ENCODE measurements at regions not wholly inside any gene's neighbourhood (a gene's known extent, or its start where the extent isn't known, plus 50 kb on each side); places are given as distances from the start of the nearest gene placed in this dataset.
"Not testable (repeated sequence)": the region's sequence is repeated elsewhere in the genome, so short reads cannot be mapped to it uniquely, and the experiment has no call there.

DNA sequence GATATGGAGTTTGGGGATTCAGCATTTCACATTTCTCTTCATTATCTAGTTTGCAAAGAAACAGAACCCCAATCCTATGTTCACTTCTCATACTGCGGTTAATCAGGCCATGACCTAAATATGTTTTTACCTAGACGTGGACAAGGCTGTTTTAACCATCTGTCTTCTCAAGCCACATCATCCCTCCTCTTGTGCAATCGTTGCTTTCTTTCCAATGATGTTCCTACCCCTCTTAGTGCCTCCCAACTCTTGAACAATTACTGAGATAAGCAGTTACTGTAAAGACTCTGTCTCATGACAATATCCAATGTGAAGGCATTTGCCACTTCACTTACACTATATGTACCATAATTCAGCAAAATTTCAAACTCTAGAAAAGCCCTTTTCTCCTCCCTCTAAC, 406.2 kb downstream of the LIG4 start:
- no peak for DNase-seq

DNA sequence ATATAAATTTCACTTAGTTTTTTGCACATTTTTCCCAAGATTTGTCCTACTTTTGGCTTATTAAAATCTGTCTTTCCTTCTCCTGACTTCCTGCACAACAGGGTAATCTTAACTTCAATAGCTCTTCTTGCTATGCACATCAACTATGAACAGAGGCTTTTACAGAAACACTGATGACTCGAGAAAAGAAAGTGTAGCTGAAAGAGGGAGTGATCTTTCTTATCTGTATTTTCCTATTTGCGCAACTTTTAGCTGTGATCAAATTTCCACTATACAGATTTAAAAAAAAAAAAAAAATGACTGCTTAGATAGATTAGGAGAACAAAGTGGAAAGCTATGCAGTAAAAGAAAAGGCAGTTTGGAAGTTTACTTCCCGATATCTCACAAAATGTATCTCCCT, 406.9 kb downstream of the LIG4 start:
- DNase-seq: no peak

DNA sequence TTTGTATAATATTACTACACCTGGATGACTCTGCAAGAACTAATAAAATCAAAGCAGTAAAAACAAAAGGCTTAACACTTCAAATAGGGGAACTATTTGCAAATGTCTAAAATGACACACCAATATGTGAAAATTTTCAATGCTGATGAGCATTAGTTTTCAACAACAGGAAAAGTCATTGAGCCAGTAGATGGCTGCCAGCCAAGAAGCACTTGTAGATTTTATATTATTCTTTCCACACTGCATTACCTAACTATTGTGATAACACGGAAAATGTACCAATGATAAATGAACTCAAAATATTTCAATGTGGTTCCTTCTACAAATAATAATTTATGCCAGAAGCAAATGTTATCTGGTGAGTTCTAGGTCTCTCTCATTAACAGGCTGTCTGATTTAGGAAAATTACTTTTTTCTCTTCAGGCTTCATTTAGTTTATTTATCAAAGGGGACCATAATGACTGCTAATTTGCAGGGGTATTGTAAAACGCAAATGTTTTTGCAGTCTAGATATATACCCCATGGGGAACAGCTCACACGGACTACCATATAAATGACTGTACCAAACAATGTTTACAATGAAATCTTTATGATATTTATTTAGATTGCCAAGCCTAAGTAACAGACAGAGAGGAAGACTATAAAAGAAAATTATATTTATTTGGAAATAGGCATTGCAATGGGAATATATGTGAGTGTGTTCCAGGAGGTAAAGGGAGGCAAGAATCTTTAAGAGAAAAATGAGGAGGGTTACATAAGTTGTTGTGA, 407.8 kb downstream of the LIG4 start:
- no peak for DNase-seq

DNA sequence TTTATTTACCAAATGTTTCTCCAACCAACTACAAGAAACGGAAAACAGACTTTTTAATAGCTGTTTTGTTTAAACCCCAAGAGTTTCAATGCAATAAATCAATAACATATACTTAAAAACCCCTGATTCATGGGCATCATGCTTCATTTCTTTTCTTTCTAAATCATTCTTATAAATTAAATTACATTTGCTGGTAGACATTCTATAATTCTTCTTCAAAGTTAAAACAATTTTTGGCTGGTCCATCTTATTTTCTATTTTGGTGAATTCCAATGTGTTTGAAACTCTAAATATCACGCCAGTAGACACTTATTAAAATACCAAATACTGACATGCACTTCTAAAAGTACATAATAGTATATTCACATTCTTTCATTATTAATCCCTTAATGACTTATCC, 408.6 kb downstream of the LIG4 start:
- no peak for DNase-seq

DNA sequence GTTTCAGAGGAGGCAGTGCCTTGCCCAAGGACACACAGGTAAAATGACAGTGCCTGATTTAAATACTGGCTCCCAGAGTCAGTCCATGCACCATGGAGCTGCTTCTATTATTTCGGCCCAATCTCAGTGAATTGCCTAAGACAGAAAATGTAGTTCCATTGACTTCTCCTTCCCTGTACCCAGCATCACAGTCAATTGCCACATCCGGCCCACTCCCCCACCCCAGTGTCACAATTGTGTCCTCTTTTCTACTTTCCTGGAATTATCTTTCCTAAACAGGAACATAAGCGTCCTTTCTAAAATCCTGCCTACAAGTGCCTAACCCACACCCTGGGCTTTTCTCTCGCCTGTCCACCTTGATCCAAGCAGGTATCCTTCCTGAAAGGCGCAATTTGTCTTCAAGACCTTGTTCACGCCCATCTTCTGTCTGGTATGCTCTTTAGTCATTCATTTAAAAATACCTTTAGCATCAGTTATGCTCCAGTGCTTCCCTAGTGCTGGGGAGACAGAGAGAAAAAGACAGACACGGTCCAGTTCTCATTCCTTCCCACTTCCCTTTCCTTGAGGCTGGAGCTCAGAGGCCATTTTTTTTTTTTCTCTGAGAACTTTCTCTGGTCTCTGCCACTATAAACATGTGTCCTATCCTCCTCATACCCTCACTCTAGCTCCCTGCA, 411.4 kb downstream of the LIG4 start:
- DNase-seq: no peak

DNA sequence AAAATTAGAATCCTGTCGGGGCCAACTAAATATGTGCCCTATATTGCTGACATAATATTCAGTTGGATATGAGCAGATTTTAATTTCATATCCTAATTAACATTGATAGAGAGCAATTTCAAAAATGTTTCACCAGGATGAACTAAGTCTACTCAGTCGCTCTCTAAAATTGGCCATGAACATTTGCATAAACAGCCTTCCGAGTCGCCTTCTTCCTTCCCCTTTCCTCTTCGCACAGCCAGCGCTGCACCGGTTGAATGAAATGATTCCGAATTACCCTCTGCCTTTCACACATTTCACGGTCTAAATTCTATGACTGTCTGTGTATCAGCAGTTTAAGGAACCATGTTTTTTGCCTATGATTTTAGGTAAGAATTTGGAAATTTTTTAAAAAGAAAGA, 413.7 kb downstream of the LIG4 start:
- DNase-seq: no peak

DNA sequence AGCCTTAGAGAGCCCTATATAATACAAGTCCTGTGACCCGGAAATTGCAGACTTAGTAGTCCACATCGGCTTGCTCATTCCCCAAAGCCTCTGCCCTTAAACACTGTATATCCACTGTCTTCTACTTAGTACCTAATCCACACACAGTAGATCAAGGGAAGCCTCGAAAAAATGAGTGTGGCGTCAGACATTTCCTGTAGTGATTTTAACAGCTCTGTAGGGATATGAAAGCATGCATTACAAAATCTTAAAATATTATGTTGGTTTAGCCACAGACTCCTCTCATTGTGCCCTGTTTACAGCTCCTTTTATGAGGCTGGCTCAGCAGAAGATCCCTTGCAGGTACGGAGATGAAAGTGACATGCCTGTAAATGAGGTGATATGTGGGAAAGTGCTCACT, 416.3 kb downstream of the LIG4 start:
- no peak for DNase-seq

DNA sequence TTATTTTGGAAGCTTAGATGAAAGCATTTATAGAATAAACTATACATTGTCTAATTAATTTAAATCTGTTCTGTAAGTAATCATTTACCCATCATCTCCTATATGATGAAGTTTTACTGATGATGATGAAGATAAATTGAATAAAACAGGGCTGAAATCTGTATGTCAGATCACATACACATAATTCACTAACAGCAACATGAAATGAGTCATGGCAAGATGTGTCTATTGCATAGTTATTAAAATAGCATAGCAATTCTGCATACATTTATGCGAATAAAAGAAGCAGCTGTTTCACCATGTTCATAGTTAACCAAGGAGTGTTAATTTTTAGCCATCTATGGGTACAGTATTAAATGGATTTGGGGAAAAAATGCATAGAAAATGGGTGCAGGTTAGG, 424.9 kb downstream of the LIG4 start:
- DNase-seq: no peak

DNA sequence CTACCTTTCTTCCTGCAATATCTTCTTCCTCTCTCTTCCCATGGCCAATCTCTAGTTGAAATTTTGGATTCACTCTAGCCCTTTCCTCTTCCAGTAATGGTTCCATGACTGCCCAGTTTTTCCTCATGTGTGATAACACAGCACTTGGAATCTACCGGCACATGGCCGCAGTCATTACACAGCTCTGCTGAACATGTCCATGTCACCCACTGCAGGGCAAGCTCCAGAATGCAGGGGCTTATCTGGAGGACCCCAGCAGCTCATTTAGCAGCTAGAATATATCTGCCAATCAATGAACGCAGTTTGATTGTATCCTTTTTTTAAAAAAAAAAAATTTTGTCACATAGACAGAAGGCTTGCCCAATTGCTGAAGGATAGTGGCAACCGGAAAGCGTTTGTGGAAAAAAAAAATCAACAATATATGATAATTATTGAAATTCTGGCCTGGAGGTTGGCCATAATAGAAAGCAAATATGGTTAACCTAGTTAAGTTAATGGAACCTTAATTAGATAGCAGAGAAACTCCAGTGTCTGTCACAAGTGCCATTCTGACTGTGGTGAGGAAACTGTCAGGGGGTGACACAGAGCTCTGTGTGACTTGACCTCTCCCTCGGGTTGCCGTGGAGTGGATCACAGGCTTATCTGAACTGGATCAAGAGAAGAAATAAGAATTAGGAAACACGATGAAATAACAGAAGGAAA, 426.7 kb downstream of the LIG4 start:
- no peak for DNase-seq

DNA sequence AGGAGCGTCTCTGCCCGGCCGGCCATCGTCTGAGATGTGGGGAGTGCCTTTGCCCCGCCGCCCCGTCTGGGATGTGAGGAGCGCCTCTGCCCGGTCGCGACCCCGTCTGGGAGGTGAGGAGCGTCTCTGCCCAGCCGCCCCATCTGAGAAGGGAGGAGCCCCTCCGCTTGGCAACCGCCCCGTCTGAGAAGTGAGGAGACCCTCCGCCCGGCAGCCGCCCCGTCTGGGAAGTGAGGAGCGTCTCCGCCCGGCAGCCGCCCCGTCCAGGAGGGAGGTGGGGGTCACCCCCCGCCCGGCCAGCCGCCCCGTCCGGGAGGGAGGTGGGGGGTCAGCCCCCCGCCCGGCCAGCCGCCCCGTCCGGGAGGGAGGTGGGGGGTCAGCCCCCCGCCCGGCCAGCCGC, 432.7 kb downstream of the LIG4 start:
- not testable (repeated sequence) for DNase-seq

DNA sequence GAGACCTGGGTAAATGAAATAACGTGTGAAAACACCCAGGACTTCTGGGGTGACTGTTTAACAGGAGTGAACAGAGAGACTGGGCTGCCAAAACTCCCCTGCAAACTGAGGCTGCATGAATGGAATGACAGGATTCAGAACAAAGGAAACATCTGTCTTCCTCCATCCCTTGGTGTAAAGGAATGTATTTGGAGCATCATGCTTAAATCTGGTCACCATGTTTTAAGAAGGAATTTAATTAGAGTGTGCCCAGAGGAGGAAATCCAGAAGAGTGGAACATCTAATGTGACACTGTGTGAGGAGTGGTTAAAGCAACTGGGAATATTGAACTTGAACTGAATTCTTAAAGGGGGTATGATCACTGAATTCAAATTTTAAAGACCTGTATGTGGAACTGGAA, 437.2 kb downstream of the LIG4 start:
- DNase-seq: no peak

DNA sequence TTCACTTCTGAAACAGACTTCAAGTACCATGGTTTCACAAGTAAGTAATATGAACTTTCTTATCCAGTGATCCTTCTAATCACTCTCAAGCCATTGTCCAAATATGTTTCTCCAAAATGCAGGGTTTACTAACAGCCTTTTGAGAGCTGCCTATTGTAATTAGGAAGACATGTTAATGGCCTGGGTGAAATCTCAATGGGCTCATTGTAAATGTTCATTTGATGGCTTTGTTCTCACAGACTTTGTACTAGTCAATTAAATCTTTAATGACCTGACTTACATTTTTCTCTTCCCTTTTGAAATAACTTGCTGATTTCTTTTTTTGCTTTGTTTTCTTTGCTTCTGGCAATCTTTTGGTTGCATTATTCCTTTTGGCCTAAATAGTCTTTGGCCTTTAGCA, 444.8 kb downstream of the LIG4 start:
- DNase-seq: no peak

DNA sequence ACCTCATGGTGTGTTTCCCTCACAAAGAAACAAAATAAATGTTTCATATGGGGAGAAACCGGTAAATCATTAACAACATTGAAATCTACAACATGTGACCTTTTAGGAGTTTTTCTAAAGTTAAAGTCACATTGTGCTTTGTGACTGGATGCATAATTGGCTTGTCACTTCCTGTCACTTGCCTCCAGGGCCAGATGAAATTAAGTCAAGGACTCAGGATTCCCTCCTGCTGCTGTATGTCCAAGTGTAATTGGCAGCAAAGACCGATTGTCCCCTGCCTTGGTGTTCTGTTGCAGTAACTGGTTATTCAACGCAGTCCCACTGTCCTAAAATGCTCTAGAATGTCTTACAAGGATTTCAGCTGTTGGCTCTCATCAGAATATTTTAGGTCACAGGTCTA, 448.2 kb downstream of the LIG4 start:
- DNase-seq: no peak

DNA sequence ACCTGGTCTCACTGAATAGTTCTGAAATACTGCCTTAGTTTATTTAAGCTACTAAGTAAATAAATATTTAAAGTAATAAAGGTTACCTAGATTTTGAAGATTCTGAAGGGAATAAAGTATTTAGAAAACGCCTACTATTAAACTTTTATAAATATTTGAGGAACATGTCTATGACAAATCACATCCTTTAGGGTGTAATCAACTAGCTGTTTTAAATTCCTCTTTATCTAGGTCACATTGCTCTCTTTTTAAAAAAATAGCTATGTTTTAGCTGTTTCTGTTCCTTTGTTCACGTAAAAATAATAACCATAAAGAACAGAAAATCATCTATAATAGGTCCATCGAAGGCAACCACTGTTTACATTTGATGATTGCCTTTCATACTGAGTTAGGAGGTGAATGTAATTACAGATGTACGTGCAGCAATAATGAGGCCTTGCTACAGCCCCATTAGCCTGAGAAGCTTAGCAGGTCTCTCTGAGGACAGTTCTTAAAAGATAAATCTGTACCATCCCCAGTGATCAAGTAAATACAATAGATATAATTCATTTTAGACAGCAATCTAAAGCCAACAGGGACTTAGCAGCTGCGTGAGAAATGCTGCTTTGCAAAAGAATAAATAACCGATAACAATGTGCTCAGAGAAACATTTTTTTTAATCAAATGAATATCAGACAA, 449.5 kb downstream of the LIG4 start:
- no peak for DNase-seq

DNA sequence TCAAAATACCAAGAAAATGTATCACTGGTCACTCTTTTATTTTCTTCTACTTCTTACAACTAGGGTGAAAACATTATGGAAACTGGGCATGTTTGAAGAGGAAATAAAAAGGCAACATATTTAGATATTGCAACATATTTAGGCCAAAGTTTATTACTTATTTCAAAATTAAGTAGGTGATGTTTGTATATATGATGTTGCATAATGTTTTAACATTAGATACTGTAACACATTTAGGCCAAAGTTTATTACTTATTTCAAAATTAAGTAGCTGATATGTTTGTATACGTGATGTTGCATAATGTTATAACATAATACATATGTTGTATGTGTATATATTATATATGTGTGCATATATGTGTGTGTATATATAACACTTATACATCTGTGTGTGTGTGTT, 451.3 kb downstream of the LIG4 start:
- DNase-seq: no peak

DNA sequence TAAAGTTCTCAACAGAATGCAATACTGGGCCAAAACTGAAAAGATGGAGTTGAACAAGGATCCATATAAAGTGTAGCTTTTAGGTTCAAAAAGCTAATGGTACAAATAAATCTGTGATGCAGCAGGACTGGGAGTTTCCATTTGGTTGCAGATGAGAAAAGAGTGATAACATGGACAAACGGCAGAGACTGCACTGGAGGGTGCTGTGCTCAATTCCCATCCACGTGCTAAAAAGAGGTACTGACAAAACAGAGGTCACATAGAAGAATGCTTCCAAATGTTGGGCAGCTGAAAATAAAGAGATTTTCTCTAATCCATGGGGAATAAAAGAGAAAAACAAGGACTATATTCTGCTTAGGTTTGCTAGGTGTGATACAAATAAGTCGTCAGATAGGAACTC, 461.6 kb downstream of the LIG4 start:
- no peak for DNase-seq

DNA sequence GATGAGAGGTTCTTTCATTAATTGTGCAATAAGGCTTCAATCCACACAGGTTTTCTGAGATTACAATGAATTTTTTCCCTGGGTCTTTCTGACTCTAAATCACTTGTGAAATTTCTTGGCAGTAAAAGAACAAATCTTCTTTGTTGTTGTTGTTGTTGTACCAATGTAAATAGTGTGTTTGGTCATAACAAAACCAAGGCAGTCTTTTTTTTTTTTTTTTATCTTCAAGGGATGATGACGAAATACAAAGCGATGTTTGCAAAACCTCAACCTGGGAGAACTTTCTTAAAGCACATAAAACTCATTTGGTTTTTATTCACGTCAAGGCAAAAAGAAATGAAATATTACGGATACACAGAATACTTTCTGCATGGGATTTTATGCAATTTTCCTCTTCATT, 462.0 kb downstream of the LIG4 start:
- DNase-seq: no peak

DNA sequence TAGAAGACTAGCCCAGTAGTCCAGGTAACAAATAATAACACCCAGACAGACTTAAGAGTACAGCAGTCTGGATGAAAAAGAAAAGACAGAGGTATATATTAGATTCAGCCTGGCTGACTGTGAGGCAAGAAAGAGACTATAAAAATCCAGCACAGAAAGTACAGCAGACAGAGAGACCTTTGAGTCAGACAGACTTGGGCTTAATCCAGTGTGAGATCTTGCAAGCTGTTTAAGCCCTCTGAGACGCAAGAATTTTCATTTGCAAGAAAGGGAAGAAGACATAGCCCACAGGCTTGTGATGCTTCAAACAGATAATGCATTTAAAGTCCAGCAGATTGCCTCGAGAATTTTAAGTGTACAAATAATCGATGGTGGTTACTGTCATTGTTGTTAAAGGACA, 471.4 kb downstream of the LIG4 start:
- no peak for DNase-seq

DNA sequence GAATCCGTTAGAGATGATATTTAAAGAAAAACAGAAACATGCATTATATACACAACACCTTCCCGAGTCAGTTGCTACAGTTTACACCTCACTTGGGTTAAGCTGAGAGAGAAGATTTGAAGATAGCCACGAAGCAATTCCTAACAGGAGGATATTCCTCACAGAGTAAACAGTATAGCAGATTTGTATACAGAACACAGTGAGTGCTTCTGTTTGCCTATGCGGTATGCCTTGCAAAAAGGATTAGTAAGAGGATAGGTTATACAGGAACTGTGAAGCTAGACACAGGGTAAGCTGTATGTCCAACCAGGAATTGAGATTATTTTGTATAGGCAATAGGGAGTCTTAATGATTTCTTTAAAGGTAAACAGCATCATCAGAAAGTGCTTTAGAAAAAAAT, 471.8 kb downstream of the LIG4 start:
- DNase-seq: no peak

DNA sequence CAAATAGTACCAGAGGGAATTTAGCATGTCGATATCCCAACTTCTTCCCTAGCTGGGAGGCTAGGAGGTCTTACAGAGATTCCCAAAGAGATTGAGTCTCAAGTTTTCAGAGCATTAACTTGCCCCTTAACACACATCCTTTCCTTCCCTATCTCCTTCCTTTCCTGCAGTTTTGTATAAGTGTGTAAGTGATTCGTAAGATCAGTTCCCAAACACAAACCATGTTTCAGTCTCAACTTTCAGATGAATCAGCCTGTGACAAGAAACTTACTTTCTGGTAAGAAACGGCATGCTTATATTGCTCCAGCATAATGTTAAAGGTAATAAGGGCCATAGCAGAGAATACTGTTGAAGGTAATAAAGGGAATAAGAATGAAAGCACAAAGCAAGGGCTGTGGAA, 472.2 kb downstream of the LIG4 start:
- no peak for DNase-seq

DNA sequence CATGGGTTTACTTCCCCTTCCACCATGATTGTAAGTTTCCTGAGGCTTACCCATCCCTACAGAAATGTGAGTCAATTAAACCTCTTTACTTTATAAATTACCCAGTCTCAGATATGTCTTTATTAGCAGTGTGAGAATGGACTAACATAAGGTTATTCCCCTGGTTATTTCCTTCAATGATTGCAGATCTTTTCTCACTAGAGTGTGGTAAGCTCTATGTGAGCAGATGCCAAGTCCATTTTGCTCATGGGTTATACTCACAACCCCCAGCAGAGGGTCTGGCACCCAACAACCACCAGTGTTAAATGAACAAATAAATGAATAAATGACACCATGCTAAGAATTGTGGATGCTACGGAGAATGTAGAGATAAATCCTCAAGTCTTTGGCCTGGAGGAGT, 472.8 kb downstream of the LIG4 start:
- no peak for DNase-seq

DNA sequence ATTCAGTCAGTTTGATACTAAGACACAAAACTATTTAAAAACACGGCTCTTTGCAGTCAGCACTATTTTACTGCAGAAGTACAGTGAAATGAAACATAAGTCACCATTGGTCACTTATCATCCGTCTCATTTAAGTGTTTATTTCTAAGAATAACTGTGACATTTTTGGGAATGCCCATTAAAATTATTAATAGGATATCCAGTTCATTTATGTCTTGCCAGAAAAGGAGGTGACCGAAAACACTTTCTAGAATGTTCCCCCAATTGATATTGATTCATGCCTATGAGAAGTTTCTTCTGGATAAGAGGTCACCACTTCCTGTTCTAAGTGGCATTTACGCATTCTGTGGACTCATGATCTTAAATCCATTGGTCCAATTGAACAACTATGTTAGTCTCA, 477.3 kb downstream of the LIG4 start:
- no peak for DNase-seq

DNA sequence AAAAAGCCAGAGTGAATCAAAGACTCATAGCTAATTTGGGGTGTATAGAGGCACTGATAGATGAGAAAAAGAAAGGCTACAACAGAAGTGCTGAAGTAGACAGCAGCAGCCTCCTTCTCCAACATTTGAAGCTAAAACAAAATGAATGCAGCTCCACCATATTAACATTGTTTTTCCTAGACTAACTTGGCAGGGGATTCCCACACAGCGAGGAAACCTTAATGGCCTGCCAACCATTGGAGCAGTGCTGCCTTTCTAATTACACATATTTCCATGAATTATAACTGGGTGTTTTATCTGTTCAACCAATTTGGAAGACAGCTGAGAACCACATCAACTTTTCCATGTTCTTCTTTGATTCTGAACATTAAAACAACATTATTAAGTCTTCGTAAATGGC, 478.6 kb downstream of the LIG4 start:
- no peak for DNase-seq

DNA sequence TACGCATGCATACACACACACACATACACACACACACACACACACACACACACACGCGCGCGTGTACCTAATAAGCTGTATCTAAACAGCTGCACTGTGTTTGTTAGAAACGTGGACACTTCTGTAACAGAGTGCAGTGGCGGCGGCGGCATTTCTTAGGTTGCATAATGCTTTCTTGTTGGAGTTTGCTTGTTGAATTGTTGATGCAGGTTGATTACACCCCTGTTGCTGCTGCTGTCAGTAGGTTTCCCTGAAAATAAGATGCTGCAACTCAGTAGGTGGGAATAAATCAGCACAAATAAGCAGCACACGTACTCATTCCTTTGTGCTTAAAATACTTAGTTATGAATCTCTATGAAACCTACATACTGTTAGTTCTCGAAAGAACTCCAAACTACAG, 479.2 kb downstream of the LIG4 start:
- DNase-seq: no peak
